HEK293 (cell line): ENCODE measurements at regions not wholly inside any gene's neighbourhood (a gene's known extent, or its start where the extent isn't known, plus 50 kb on each side); places are given as distances from the start of the nearest gene placed in this dataset.

Experiments used
- CTCF ChIP-seq: fragments of 450-650 bp; formaldehyde crosslinking; IDR thresholded peaks from 2 replicates; pipeline ENCODE4 v1.5.1; 2016; ENCODE audit warnings: missing biosample characterization, missing genetic modification characterization
- PATZ1 ChIP-seq: fragments of 450-650 bp; formaldehyde crosslinking; IDR thresholded peaks from 2 replicates; pipeline ENCODE4 v1.5.1; 2016; ENCODE audit warnings: missing biosample characterization, missing genetic modification characterization
- RBAK ChIP-seq: fragments of 450-650 bp; formaldehyde crosslinking; IDR thresholded peaks from 2 replicates; pipeline ENCODE4 v1.5.1; 2016; ENCODE audit warnings: missing biosample characterization, missing genetic modification characterization
- ZNF670 ChIP-seq: fragments of 450-650 bp; formaldehyde crosslinking; IDR thresholded peaks from 2 replicates; pipeline ENCODE4 v1.5.1; 2016; ENCODE audit warnings: missing biosample characterization, missing genetic modification characterization, low read depth

- TF ChIP-seq ZNF670 (tag by site-specific recombination) (no peak), CTCF (tag by site-specific recombination) (no peak), PATZ1 (tag by site-specific recombination) (no peak), RBAK (tag by site-specific recombination) (no peak)
These were observed 53.3 kb upstream of the DCC start for GRCh38 chr18:52286675-52287074.
